NCI-H1436 treated with DMSO at 0.1 percent for 48 hours (cell line): ENCODE measurements at regions not wholly inside any gene's neighbourhood (a gene's known extent, or its start where the extent isn't known, plus 50 kb on each side); places are given as distances from the start of the nearest gene placed in this dataset.

Experiments
- DNase-seq: peaks from one replicate; lab custom pipeline; 2025; lab: John Stamatoyannopoulos, UW

- DNase-seq: no peak
Observed at GRCh38 chr5:81855591-81855990, 104.7 kb upstream of the SSBP2 start.

GRCh38 chr5:81854915-81855314 lies 104.0 kb upstream of the SSBP2 start:
- DNase-seq: no peak

GRCh38 chr5:81854485-81854884 lies 103.6 kb upstream of the SSBP2 start:
- no peak for DNase-seq

- DNase-seq: no peak
Observed at GRCh38 chr5:81853030-81853357, 102.1 kb upstream of the SSBP2 start.

- DNase-seq: no peak
Observed at GRCh38 chr5:81852291-81853029, 101.6 kb upstream of the SSBP2 start.

- peak; percentile 85 for DNase-seq
Observed at GRCh38 chr5:81851481-81852178, 100.7 kb upstream of the SSBP2 start.

- DNase-seq: no peak
Observed at GRCh38 chr5:81850501-81851357, 99.8 kb upstream of the SSBP2 start.

- no peak for DNase-seq
Observed at GRCh38 chr5:81849770-81850367, 99.0 kb upstream of the SSBP2 start.

GRCh38 chr5:81848362-81848880 lies 97.5 kb upstream of the SSBP2 start:
- DNase-seq: no peak

- no peak for DNase-seq
Observed at GRCh38 chr5:81846301-81846700, 95.4 kb upstream of the SSBP2 start.

GRCh38 chr5:81843845-81844244 lies 92.9 kb upstream of the SSBP2 start:
- DNase-seq: no peak

- DNase-seq: no peak
Observed at GRCh38 chr5:81842795-81843398, 92.0 kb upstream of the SSBP2 start.

GRCh38 chr5:81839034-81839433 lies 88.1 kb upstream of the SSBP2 start:
- no peak for DNase-seq

- no peak for DNase-seq
Observed at GRCh38 chr5:81838307-81838906, 87.5 kb upstream of the SSBP2 start.

GRCh38 chr5:81837667-81838306 lies 86.9 kb upstream of the SSBP2 start:
- no peak for DNase-seq

GRCh38 chr5:81835814-81836367 lies 85.0 kb upstream of the SSBP2 start:
- no peak for DNase-seq

- DNase-seq: no peak
Observed at GRCh38 chr5:81834021-81834660, 83.2 kb upstream of the SSBP2 start.

- DNase-seq: no peak
Observed at GRCh38 chr5:81830596-81830995, 79.7 kb upstream of the SSBP2 start.

- no peak for DNase-seq
Observed at GRCh38 chr5:81829242-81829641, 78.3 kb upstream of the SSBP2 start.

GRCh38 chr5:81827500-81827899 lies 76.6 kb upstream of the SSBP2 start:
- no peak for DNase-seq
